GM18511 (cell line): ENCODE measurements at regions not wholly inside any gene's neighbourhood (a gene's known extent, or its start where the extent isn't known, plus 50 kb on each side); places are given as distances from the start of the nearest gene placed in this dataset.
"Not testable (repeated sequence)": the region's sequence is repeated elsewhere in the genome, so short reads cannot be mapped to it uniquely, and the experiment has no call there.

Source experiments
- ATAC-seq: cut with Tn5 transposase; IDR thresholded peaks from one replicate; pipeline ENCODE4 v1.9.1; 2021; ENCODE audit warnings: mild to moderate bottlenecking, moderate library complexity; ENCODE audit not compliant: unreplicated experiment

DNA sequence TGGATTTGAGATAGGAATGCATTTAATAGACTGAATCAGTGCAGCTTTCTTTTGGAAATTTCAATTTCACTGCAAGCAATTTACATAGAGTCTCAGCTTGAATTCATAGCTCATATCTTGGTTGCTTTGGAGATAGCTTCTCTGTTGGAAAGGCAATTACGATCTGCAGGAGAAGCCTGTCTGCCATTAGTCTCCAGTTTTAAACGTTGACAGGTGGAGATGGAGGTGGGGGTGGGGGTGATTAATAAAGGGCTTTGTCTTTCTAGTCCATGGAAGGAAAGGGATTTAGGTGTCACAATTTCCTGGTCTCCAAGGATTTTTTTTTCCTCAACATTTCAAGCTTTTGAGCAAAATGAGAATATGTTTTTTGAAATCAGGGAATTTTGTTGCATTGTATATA is 184.7 kb downstream of the CARTPT start:
- ATAC-seq, result no peak

DNA sequence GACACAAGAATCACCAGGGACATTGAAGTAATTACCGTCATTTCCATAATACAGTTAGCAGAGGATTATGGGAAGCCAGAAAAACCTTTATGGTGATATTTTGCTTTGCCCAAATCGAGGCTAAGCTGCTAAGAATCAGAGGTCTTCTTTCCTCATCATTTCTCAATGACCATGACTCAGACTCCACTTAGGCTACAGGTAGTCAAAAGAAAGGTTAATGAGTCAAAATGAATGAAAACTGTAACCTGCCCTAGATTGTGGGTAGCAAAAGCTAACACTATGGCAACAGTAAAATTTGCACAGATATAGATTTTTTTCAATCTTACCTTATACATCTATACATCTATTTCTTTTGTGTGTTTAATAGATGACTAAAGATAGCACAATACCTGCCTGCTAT is 185.8 kb downstream of the CARTPT start:
- no peak for ATAC-seq

DNA sequence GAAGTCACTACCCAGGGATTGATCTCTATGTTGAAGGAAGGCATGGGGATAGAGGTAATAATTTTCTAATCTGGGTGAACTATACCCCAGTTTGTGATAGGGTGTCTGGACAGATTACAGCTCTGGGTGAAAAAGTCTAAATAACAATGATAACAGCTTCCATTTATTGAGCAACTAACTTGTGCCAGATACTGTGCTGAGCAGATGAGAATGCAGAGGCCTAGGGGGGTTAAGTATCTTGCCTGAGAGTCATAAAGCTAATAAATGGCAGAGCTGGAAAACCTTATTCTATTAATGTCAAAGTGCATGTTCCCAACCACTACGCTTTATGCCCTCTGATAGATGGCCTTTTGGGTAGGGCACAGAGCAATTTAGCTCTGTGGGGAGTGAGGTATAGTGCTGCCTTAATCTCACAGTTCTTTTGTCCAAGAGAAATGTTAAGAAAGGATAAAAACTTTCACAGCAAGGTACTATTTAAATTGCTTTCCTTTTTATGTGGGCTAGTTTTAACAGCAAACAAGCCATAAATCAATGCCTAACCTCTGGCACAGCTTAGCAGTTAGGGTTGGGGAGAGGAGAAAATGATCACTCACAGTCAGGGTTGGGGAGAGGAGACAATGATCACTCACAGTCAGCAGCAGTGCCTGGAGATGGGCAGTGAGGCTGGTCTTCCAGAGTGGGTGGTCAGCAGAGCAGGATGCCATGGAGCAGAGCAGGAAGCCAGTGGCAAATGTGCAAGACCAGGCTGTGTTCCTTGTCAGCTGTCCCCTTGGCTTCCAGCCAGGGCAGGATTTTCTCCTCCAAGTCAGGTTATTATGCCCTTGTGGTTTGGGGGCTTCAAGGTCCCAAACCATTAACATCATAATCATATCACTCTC is 187.0 kb downstream of the CARTPT start:
- no peak for ATAC-seq

DNA sequence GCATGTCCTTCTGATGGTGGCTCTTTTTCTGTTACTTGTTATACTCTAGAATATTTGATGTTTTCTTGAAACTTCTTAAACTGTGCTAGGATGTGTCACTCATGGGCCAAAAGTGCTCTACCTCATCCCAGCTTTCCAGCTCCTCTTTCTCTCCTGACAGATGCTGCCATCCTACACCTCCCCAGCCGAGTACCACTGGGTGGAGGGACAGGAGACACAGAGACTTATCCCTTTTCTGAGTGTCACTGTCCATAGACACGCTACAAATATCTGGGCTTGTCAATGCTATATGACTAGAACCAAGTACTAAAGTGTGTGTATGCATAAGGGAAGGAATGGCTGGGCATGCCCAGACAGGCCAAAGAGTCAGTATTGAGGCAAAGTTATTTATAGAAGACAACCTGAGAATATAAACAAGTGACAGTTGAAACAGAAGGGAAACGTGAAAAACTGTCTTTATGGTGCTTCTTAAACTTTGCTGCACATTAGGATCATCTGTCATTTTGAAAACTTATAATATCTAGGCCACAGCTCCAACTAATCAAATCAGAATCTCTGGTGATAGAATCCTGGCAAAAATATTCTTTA is 188.0 kb downstream of the CARTPT start:
- peak; percentile 76 for ATAC-seq

DNA sequence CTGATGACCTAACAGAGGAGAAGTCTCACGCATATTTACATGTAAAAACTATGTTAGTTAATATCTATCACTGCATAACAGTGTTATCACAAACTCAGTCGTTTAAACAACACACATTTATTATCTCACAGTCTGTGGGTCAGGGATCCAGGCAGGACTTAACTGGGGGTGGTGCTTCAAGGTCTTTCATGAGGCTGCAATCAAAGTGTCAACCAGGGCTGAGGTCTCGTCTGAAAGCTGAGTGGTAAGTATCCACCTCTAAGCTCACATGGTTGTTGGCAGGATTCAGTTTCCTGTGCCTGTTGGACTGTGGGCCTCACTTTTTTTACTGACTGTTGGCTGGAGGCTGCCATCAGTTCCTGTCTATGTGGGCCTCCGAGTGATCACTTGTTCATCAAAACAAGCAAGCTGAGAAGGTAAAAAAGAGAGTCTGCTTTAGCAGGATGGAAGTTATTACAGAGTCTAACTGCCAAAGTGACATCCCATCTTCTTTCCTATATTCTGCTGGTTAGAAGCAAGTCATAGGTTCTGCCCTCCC is 188.6 kb downstream of the CARTPT start:
- ATAC-seq, result peak; percentile 13

DNA sequence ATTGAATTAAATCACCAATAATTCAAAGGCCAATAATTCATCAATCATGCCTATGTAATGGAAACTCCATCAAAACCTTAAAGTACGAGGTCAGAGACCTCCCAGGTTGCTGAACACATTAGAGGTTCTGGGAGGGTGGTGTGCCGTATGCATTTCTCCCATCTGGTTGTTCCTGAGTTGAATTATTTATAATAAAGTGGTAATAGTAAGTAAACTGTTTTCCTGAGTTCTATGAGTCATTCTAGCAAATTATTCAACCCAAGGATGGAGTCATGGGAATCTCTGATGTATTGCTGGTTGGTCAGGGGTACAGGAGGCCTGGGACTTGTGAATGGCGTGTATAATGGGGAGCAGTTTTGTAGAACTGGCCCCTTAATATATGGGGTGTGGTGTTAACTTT is 191.7 kb downstream of the CARTPT start:
- no peak for ATAC-seq

DNA sequence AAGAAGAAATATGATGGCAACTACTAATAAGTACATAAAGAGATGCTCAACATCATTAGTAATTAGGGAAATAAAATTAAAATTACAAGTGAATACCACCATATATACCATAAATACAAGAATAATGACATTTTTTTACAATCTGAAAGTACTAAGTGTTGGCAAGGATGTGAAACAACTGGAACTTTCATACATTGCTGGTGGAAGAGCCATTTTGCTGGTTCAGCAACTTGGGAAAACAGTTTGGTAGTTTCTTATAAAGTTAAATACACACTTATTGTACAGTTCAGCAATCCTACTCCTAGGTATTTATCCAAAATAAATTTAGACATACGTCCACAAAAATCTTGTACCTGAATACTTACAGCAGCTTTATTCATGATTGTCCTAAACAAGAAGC is 192.9 kb downstream of the CARTPT start:
- no peak for ATAC-seq

DNA sequence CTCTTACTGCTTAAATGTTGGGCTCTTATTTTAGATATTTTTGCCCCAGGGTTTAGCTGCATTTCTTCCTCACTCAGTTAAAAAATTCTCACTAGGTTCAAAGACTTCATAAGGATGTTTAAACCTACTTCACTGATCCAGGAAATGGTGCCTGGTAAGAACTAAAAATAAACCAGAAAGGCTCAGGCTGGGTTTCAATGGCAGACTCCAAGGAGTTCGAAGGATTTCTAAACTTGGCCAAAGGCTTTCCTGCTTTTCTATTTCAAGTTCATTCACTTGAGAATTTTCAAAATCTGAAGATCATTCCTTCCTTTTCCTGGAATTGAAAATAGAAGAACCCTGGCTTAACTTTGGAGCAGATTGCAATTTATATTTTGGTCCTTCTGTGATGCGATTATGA is 193.0 kb upstream of the MAP1B start:
- no peak for ATAC-seq

DNA sequence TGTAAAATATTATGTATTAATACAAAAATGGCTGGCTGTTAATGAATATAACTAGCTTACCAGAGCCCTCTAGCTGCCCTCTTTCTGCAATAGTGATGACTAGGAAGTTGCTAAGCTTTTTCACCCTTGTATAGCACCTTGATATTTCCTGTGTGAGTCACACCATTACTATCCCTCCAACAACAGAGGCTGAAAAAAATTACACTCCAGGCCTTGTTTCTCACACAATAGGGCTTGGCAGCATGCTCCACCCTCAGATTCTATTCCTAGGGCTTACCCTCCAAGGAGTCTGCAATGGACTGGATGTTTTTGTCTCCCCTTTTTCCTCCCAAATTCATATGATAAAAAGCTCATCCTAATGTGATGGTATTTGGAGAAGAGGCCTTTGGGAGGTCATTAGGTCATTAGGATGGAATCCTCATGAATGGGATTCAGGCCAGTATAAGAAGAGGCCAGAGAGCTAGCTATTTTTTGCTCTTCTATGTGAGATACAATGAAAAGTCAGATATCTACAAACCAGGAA is 184.6 kb upstream of the MAP1B start:
- ATAC-seq, result no peak

DNA sequence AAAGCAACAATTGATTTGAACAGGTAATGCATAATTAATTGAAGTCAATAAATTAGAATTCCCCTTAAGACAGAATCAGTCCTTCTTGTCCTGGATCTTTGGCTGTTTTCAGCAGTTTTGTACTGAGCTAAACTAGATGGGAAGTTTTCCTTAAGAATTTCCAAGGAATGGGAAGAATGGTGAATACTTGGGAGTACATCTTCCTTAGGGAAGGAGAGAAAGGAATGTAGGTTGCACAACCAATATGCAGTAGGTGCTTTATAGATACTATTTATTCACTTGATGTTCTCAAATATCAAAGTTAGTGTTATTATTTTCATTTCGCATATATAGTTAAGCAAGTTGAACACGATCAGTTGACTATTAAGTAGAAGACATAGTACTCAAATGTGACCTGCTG is 183.5 kb upstream of the MAP1B start:
- ATAC-seq, result no peak

DNA sequence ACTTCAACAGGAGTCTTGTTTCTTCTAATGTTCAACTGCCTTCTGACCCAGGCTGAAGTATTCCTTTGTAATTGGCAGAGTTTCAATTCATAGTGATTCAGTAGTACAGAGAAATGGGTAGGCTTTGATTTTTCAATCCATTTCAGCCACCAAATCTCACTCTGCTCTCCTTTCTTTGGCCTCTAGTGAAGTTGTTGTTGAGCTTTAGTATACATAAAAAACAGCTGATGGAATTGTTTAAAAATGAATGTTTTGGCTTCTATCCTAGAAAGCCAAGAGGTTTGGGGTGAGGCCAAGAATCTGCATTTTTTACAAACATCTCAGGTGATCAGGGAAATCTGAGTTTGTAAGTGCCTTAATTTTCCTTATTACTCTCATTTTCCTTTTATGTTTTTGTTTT is 182.9 kb upstream of the MAP1B start:
- no peak for ATAC-seq

DNA sequence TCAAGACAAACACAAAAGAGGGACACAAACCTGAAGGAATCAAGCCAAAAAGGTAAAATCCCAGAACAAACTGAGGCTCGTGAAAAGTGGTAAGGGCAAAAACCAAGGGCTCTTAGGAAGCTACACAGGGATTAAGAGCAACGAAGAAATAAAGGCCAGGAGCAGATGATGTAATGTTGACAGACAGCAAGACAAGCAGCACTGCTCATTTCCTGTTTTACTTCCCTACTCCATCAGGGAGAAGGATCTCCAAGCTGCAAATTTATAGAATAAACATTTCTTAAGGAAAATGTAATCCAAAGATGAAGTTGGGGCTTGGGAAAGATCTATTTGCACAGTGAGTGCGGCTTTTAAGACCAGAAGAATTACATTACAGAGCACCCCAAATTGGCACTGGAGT is 182.3 kb upstream of the MAP1B start:
- ATAC-seq, result no peak

DNA sequence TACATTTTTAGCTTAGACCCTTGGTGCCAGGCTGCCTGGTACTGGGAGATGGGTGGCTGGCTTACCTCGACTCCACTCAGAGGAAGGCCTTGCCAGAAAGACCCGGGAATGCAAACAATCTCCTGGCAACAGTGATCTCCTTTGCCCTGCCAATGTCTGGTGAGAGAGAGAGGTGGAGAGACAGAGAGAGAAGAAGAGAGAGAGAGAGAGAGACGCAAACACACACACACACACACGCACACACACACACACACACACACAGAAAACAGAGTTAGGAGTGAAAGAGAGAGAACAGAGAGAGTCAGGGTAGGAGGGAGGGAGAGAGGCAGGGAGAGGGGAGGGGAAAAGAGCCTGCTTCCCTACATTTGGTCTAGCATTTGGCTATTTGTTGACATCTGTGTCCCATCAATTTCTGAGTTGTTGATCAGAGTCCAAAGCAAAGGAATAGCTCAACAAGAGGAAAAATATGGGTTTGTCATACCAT is 181.6 kb upstream of the MAP1B start:
- ATAC-seq, result no peak

DNA sequence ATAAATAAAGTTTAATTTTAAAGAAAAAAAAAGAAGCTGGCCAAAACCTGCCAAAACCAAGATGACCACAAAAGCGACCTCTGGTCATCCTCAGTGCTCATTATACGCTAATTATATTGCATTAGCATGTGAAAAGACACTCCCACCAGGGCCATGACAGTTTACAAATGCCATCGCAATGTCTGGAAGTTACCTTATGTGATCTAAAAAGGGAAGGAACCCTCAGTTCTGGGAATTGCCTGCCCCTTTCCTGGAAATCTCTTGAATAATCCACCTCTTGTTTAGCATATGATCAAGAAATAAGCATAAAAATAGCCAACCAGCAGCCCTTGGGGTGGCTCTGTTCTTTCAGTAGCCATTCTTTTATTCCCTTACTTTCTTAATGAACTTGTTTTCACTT is 178.3 kb upstream of the MAP1B start:
- ATAC-seq, result no peak

DNA sequence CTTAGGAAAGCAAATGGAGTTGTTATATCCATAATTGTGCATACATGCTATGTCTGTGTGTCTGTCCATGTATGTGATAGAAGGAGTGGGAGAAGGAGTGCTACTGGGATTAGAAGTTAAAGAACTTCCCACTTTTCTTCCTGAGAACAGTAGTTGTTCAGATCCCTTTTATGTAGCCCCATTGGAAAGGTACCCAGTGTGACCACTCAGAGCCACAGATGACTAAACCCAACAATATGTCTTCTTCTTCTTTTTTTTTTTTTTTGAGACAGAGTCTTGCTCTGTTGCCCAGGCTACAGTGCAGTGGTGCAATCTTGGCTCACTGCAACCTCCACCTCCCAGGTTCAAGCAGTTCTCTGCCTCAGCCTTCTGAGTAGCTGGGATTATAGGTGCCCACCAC is 176.7 kb upstream of the MAP1B start:
- ATAC-seq, result not testable (repeated sequence)

DNA sequence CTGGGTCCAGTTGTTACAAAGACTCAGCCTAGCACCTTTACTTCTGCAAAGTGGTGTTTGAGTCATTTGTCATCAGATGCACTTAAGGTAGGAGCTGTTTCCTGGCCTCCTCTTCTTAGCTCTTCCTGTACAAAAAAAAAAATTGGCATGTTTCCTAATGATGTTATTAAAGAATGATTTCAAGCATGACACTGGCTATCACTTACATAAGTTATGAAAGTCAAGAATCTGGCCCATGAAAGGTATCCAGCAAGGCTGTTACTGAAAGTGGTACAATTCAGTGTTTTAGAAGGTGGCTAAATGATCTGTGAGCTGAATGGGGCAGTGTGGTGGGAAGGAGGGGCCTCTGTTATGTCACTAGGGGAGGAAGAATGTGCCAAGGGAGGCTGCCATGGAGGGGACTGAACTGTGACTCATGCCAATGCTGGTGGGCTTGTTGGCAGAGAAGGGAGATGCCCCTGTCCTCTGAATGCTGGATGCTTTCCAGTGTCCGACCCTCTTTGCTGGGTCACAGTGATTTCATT is 175.1 kb upstream of the MAP1B start:
- ATAC-seq, result no peak

DNA sequence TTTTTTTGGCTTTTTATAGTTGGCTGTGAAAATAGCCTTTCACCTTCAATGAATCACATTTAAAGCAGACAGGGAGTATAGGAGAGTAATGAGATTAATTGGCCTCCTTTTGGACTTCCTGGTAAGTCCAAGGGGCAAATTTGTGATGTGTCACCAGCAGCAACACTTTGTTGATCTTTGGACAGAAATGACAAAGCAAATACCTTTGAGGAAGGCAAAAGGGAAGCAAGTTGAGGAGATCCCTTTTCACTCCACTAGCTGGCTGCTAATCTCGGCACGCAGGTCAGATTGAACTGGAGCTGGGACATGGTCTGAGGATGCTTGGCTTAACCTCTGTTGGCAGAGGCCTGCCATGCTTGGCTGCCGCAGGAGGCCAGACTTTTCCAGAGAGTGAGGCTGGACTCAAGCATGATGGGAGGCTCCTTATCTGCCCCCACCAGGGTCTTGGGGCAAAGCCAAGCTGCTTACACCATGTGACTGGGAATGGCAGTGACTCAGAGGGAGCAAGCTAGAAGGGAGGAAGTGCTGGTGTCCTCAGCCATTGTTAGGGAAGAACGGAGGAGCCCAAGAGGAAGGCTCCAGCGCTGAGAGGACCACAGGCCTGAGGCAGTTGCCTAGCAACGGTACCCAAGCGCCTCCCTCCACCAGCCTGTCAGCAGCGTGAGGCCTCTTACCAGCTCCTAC is 174.5 kb upstream of the MAP1B start:
- no peak for ATAC-seq

DNA sequence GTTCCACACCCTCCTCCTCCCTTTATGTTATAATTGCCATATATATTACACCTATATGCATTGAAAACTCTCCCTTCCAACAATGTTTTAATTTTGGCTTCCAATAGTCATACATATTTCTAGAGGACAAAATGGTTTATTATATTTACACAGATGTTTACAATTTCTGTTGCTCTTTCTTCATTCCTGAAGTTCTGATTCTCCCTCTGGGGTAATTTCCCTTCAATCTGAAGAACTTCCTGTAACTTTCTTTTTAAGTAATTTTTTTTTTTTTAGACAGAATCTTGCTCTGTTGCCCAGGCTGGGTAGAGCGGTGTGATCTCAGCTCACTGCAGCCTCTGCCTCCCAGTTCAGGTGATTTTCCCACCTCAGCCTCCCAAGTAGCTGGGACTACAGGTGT is 173.0 kb upstream of the MAP1B start:
- ATAC-seq, result no peak

DNA sequence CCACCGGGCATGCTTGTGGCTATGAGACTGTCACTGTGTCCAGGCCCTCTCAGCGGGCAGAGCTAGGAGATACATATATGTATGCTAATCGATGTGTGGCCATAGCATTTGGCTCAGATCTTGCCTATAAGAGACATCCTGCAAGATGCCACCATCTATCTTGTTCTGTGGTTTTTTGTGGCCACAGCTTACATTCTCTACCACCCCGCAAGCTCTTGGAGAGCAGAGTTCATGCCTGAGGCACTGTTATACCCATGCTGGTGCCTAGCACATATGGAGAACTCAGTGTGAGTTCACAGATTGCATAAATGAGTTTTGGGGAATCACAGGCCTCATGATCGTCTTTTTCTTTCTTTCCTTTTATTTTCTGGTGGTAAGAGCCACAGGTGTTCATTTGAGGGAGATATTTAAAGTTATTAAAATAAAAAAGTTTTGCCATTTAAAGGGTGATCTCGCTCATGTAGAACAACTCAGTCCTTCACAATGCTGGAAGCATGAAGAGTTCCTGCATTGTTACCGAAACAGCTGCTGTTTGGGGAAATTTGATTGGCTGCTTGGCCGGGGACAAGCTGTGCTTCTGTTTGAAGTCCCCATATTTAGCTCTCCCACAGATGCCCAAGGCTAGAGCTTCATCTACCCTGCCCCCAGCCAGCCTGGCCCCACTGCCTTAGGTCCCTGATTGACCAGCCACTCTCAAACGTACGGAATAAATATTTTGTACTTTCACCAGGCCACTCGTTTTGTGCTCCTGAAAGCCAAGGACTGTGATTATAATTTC is 169.2 kb upstream of the MAP1B start:
- ATAC-seq, result no peak

DNA sequence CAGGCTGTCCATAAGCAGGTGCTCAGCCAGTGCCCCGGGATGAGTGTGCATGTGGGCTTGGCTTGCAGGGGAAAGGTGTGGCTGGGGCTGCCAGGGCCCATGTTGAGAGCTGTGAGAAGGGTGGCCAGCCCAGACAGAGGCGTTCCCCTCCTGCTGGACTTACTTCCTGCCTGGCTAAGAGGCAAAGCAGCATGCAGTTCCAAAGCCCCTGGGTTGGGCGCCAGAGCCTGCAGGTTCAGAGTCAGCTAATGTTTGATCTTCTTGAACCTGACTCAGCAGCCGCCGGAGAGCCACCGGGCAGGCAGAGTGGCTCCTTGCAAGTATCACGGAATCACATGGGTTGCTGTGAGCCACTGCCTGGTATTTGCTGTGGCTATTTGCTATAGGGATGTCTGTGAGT is 168.4 kb upstream of the MAP1B start:
- ATAC-seq, result no peak
